GM12874 (cell line): ENCODE measurements at regions not wholly inside any gene's neighbourhood (a gene's known extent, or its start where the extent isn't known, plus 50 kb on each side); places are given as distances from the start of the nearest gene placed in this dataset.

Experiments
- CTCF ChIP-seq: IDR thresholded peaks from 2 replicates; pipeline ENCODE4 v1.5.1; 2011; ENCODE audit warnings: low read depth, mild to moderate bottlenecking, control low read depth, low read length, moderate library complexity; ENCODE audit not compliant: insufficient read depth

- no peak for TF ChIP-seq CTCF
Measured at GRCh38 chr2:8190279-8190678, 491.6 kb upstream of the ID2 start.

GRCh38 chr2:8191427-8191826 is 490.4 kb upstream of the ID2 start:
- TF ChIP-seq CTCF: no peak

- no peak for TF ChIP-seq CTCF
Measured at GRCh38 chr2:8193146-8193545, 488.7 kb upstream of the ID2 start.

GRCh38 chr2:8193686-8194615 is 487.9 kb upstream of the ID2 start:
- TF ChIP-seq CTCF: no peak

- no peak for TF ChIP-seq CTCF
Measured at GRCh38 chr2:8195784-8196183, 486.1 kb upstream of the ID2 start.

- TF ChIP-seq CTCF: no peak
Measured at GRCh38 chr2:8196316-8196715, 485.5 kb upstream of the ID2 start.

- TF ChIP-seq CTCF: no peak
Measured at GRCh38 chr2:8197101-8197500, 484.8 kb upstream of the ID2 start.
